EL (cell line): ENCODE measurements at regions not wholly inside any gene's neighbourhood (a gene's known extent, or its start where the extent isn't known, plus 50 kb on each side); places are given as distances from the start of the nearest gene placed in this dataset.

ENCODE experiments used
- DNase-seq: peaks from one replicate; pipeline ENCODE4 v3.0.0-alpha.2; 2016

DNA sequence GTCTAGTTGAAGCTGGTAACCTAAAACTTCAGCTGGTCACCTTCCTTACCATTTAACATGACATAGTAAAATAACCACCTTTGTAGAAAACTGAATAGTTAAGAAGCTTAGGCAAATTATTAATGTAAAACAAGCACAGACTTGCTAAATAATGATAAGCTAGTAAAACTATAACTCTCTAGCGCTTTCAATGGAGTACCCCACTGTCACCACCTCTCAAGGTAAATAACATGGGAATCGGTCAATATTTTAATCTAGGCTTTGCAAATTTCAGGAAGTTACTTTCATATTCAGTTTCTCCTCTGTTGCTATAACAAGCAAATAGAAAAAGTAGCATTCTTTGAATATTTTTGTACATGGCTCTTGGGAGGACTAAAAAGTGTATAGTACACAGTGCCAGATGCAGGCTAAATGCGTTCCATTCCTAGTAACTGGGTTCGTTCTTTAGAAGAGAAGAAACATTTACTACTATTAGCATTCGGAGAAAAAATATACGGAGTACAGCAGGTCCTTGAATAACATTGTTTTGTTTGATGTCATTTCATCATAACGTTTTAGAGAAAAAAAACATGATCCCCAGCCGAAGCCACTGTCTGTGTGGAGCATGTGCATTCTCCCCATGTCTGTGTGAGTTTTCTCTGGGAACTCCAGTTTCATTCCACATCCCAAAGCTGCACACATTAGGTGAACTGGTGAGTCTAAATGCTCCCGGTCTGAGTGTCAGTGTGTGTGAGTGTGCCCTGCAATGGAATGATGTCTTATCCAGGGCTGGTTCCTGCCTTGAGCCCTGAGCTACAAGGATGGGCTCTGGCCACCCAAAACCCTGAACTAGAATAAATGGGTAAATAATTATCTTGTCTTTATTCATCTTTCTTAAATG, 52.5 kb downstream of the EPRS1 start:
- no peak for DNase-seq

DNA sequence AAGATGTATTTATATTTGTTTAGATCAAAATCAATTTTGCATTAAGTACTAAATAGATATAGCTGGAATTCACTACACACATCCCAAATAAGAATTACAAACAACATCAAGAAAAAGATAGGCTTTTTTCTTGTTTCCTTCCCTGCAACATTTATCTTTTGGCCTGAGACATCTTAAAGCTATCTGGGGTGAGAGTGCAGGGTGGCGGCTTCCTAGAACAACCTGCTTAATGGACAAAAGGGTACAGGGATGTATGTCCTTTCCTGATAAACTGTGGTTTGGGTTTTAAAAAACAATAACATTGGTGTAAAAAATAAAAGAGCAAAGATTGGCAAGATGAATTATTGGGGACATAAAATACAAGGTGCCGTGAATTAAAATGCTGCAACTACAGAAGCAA, 54.4 kb downstream of the EPRS1 start:
- DNase-seq, result no peak

DNA sequence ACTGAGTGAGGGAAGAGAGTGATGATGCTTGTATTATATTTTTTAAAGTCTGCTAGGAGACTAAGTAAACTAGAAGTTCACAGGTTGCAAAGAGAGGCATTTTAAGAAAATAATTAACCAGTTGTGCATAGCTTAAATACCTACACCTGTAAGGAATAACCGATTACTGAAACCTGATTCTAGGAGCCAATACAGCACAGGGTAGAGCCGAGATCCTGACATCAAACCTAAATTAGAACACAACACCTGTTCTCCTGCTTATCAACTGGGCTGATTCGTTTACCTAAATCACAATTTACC, 54.8 kb downstream of the EPRS1 start:
- no peak for DNase-seq

DNA sequence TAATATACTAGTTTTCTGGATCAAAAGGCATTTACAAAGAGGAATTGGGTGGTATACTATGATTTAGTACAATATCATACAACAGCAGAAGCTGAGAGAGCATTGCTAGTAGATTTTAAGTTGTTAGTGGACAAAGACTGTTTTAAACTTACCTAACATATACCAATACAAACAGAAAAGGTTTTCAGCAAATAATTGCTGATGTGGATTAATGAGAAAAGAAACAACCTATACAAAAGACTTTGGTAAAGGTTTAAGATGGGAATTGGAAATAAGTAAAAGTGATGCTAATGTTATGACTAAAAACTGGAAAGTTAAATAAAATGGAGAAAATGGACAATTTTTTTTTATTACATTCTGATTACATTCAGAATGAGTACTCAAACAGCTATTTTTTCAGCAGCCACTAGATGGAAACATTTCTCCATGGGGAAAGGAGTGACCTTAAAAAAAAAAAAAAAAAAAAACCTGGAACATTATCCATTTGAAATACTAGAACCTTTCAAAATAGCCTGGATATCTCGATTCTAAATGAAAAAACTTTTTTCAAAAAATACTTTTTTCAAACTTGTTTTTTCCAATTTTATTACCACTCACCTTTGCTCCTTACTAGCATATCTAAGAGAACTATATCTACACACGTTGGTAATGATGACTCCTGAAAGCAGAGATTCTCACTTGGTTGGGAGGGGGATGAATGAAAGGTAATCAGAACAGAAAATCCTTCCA, 55.4 kb downstream of the EPRS1 start:
- DNase-seq, result peak; percentile 37

DNA sequence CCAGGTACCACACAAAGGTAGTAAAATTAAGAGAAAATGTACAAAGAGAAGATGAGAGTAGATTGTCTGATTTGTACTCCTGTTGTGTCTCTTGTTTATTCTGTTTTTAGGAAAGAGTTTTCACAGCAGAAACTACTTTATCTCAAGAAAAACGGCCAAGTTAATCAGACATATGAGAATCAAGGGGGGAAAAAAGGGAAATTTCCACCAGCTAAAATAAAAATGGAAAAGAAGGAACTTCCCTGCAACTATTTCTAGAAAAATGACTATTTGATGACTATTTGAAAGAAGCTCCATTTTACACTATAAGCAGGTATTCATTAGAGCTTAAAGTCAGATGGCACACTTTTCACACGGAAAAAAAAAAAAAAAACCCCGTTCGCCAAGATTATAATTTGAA, 56.5 kb downstream of the EPRS1 start:
- DNase-seq, result no peak

DNA sequence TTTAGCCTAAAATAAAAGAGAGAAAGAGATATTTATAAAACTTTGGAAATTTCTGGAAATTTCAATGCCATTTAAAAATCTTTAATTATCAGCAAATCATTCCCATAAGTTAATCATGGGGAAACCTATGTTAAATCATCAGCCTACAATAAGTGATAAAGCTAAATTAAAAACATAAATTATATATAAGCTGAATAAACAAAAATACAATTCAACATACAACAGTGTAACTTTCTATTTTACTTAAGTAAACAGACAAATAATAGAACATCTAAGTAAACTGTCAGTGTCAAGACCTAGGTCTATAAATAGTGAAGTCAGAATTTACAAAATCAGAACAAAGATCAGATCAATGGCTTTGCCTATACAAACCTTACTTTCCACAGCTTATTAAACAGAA, 57.5 kb downstream of the EPRS1 start:
- DNase-seq, result no peak

DNA sequence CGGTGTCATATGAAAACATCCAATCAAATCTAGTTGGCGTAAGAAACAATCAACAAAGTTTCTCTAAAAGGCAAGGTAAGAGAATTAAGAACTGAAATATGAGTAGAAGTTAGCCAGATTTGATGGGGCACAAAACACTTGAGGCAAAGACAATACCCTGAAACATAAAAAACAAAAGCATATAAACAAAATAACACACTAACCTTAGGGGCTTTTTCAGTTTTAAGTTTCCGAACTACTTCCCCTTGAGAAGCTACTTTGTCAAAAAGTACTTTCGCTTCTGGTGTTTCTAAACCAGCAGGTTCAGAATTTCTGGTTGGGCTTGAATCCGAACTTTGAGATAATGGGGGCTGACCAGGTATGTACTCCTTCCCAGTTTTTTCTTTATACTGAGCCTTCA, 57.9 kb downstream of the EPRS1 start:
- DNase-seq, result no peak

DNA sequence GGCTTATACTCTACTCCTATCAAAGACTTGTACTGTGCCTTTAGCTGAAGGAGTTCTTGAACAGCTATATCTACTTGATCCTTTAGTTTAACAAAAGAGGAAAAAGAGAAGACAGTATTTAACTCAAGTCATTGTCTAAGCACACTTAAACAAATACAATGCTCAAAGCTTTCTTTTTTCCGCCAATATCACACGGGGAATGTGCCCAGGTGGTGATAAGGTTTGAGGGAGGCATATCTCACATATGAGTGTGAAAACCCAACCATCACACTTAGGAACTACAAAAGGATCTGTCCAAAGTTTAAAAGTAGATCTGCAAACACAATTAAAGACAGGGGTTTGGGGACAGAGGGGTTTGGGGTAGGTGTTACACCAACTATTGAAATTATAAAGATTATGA, 59.0 kb upstream of the SLC30A10 start:
- no peak for DNase-seq

DNA sequence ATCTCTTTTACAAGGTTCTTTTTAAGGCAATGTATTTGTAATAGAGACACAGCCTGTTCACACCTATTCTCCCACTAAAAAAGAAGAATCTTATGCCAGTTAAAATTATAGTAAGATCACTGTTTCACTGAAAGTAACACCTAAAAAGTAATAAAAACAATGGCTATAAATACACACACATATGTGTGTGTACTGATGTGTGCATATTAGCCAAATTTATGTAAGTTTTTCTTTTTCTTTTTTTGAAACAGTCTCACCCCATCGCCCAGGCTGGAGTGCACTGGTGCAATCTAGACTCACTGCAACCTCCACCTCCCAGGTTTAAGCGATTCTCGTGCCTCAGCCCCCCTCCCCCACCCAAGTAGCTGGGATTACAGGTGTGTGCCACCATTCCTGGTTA, 56.8 kb upstream of the SLC30A10 start:
- DNase-seq, result no peak
